GM03348 (cell line): ENCODE measurements at regions not wholly inside any gene's neighbourhood (a gene's known extent, or its start where the extent isn't known, plus 50 kb on each side); places are given as distances from the start of the nearest gene placed in this dataset.

Experiments
- DNase-seq: peaks from one replicate; pipeline ENCODE4 v3.0.0; 2012; ENCODE audit warnings: low spot score

DNA sequence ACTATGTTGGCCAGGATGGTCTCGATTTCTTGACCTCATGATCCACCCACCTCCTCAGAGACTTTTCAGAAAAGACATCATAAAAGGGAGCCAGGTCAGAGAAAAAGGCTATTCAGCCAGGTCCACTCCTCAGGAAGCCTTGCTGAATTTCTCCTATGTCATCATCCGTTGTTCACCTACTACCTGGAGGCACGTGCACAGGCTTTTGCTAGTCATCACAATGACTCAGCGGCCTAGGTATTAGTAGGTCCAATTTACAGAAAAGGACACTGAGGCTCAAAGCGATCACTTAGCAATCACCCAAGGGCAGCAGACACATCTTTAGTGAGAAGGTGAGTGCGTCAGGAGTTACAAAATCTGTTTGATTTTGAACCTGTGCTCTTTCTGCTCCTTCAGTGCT, 72.3 kb upstream of the RAD23B start:
- DNase-seq, result no peak

DNA sequence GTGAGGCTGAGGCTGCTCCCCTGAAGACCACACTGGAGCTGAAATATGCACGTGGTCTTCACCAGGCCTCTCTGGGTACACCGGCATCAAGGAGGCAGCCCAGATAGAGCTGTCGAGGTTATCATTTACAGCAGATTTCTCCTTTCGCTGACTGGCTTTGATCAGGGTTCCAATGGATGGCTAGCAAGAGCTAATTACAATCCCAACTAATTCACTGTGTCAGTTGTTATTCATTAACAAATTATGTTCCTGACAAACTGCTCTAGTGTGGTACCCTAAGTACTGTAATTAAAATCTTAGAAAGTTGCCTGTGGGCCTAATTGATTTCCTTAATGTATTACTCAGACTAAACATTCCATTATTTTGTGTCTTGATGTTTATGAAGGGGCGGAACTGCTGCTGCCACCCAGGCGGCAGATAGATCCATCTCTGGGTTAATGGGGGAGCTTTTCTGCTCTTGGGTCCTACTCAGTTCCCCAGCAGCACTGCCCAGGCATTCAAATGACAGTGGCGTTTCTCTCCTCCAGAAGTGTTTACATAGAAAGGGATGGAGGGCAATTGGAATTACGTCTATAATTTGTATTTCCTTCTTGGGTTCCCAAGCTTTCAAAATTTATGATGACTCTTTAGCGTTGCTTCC, 71.7 kb upstream of the RAD23B start:
- no peak for DNase-seq

DNA sequence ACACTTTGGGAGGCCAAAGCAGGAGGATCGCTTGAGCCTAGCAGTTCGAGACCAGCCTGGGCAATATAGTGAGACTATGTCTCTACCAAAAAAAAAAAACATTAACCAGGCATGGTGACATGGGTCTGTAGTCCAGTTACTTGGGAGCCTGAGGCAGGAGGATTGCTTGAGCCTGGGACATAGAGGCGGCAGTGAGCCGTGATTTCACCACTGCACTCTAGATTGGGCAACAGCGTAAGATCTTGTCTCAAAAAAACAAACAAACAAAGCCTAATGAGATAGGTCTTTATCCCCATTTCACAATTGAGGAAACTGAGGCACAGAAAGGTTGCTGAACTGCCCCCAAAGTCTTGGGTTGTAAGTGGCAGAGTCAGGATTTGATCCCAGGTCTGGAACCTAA, 70.5 kb upstream of the RAD23B start:
- DNase-seq, result no peak

DNA sequence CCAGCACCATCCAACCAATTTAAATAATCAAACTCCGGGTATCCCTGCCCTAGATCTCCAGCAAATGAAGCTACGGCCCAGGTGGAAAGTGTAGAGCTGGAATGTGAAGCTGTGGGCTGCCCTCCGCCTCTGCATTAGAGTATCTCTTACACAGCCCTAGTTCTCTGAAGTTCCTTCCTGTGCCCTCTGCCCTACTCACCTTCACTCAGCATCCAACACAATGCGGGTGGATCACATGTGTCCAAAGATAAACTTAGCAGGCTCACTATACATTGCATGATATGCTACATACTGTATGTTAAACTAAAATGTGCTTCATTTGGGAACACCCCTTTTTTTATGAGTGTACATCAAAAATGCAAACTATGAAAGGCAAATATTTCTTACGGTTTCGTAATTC, 70.0 kb upstream of the RAD23B start:
- DNase-seq, result no peak

DNA sequence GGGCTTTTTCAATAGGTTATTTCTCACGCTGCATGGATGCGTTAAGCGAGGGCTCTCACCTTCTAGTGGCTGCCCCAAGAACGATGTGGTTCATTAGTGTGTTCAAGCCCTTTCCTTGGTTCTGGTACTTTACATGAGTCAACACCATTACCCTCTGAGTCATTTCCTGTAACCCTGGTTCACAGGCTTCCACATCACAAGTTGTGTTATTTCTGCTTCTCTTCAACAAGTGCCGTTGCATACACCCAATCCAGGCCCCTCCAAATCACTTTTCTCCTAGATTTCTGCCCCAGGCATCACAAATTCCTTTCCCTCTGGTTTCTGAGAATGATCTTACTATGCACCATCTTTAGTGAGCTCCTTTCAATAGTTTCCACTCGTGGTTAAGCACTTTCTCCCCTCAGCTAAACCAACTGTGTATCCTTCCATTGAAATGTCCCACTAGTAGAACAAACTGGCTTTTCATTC, 69.5 kb upstream of the RAD23B start:
- peak; percentile 79 for DNase-seq

DNA sequence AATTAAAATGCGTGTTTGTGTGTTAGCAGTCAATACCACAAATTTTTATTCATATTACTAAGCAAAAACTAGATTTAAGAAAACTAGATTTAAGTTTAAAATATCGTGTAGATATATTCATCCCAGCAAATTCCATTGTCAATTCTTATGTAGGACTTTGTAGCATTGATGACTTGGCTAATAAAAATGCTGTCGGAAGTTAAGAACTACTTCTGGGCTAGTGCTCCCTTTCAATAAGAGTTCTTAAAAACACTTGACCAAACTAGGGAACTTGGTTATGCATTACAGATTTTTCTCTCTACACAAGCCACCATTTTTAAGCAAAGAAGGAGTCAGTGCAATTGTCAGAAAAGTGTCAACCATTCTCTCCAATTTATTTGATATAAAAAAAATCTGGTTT, 68.7 kb upstream of the RAD23B start:
- DNase-seq, result no peak

DNA sequence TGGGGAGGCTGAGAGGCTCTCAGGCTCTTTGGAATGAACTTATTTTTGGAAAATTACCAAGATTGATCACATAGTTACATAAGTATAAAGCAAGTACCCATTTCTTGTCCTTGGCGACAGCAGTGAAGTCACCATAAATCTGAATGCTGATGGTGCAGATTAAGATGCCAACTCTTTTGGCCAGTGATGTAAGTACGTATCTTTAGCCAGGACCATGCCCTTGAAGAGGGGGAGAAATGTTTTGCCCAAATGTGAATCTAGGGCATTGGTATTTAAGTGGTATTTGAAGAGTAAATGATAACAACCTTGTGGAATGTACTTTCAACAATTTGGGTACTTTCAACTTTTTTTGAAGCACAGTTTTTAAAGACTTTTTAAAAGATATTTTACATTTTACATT, 68.2 kb upstream of the RAD23B start:
- peak; percentile 57 for DNase-seq

DNA sequence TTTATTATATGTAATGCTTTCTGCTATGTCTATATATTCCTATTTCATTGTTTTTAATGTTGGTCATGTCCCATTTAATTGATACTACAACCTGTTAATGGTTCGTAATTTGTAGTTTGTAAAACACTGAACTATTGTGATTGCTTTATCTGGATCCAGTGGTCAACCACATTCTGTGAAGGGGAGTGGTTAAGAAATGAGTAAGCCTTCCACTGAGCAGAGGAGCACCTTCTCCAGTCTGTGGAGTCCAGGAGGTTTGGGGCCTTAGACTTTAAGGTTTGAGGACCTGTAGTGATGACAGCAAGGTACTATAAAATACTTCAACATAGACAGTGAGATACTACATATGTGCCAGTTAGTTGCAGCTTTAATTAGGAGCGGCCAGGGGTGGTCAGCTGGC, 67.7 kb upstream of the RAD23B start:
- DNase-seq, result peak; percentile 49

DNA sequence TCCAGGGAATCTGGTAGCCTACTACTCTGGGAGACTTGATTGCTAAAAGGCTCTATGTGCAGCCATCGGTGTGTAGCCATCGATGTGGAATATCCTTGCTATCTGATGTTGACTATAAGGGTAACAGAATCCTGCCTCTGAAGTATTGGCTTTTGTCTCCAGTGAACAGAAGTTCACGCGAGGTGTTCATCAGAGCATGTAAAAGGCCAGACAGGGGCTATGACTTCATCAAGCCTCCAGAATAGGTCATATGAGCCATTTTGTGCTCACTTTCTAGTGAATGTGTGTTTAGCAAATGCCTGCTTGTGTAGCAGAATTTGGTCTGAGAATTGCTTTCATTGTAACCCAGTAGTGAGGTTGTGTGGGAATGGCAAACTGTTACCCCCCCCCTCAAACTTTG, 66.8 kb upstream of the RAD23B start:
- DNase-seq, result no peak

DNA sequence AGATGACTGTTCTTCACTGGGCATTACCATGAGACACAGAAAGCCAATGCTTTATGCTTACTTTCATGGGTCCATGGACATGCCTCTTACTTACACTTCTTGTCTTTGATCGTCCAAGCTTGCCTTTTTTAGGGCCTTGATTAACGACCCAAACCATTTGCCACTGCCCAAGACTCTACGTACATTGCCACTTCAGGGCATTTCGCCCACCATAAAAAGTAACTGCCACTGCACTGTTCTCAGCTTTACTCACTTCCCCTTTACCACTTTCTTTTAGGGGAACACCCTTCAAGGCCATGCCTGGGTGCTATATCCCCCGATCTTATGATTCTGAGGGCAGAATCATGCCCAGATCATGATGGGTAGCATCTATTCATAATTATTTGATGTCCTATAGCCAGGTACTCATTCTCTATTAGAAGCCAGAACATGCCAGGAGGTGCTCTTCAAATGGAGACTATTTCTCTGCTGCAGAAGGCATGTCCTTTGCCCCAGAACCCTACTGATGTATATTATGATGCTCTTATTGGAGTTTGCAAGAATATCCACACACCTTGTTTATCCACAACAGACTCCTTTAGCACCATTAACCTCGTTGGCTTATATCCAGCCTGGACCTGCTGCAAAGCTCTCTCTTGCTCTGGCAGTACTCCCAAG, 64.1 kb upstream of the RAD23B start:
- DNase-seq, result no peak

DNA sequence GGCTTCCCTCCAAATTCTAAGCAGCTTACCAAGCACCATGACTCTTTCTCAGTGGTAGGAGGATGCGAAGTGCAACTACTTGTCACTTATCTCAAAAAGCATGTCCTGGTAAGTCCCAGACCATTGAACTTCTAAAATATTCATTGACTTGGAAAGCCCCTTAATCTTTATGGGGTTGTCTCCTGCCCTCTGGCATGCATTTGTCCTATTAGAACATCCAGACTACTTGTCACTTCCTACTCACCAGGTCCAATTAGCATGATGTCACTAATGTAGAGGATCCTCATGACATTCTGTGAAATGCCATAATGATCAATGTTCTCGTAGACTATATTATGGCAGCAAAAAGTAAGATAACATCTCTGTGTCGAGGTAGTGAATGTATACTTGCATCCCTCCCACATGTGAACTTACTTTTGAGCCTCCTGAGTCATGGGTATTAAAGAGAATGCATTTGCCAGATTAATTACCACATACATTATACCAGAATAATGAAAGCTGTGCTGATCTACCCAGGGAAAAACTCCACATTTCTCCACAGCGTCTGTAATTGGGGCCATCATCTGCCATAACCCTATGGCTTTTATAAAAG, 63.5 kb upstream of the RAD23B start:
- no peak for DNase-seq

DNA sequence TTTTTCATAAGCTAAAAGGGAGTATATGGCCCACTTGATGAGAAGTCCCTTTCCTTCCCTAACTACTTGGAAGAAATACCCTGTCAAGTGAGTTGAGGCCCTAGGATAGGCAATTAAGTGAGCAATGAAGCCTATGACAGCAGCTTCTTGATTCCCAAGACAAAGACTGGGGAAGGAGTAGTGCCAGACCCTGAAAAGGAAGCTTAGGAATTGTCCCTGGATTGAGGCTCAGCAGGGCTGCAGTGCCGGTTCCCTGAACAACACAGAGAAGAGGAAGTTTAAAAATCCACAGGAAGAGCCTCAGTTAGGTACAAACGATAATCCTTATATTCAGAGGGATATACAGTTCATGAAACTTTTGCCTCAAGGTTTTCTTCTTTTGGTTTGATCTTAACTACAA, 61.8 kb upstream of the RAD23B start:
- no peak for DNase-seq

DNA sequence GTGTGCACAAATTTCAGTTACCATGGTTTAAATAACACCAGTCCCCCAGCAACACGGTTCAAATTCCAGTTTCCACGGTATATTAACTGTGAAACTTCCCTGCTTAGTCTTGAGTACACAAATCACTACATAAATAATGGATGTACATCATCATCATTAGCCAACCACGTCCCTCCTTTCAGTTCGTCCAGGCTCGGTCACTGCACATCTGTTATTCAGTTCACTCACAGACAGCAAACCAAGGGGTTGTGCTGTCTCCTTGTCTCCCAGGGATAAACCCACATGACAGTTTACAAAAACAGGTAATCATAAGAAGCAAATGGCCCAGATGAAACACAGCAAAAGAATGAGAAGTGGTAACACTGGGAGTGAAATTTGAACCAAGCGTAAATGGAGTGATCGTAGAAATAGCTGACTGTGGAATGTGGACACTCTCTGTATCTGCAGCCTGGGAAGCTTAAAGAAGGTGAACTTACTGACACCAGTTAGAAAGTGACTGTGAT, 61.0 kb upstream of the RAD23B start:
- DNase-seq, result no peak

DNA sequence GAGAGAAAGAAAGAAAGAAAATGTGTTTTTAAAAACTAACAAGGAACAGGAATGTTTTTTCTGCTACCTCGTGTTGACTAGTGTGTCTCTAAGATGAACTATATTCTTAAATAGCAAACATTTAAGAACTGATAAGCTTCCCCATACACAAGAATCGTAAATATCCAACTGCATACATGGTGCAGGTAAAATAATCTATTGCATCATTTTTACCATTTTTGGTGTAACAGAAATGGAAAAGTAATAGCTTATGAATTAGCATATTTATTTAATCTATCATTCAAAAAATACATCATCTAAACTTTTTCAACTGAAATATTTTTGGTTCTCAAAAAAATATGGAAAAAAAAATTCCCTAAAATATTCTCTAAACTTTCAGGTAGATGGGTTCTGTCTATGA, 59.7 kb upstream of the RAD23B start:
- no peak for DNase-seq

DNA sequence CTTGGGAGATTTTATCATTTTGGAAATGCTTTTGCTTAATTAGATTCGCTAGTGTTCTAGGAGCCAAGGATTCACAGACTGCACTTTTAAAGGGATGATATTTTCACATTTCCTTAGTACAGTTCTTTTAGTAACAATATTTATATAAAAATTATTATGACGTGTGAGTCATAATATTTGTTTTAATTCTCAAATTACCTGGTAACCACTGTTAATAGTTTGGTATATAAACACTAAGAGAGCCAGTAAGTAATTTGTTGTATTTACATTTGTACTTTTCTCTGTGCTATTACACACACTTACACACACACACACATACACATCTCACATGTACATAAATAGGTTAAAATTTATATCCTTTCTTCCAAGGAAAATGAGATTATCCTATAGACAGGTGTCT, 58.8 kb upstream of the RAD23B start:
- DNase-seq, result no peak

DNA sequence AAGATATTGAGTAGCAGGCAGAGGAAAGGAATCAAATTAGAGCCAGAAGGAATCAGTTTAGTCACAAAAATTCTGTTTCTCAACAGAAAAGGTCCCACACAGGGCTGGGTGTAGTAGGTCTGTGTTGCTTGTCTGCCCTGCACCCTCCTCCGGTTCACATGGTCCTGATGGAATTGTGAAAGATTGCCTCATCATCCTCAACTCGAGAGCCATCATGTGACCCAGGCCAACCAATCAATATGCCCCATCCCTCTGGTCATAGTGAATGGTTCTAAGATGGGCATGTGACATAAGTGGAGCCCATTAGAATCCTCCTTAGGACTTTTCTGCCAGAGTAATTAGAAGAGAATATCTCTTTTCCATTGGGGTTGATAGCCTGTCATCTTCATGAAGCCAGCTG, 56.7 kb upstream of the RAD23B start:
- DNase-seq, result no peak

DNA sequence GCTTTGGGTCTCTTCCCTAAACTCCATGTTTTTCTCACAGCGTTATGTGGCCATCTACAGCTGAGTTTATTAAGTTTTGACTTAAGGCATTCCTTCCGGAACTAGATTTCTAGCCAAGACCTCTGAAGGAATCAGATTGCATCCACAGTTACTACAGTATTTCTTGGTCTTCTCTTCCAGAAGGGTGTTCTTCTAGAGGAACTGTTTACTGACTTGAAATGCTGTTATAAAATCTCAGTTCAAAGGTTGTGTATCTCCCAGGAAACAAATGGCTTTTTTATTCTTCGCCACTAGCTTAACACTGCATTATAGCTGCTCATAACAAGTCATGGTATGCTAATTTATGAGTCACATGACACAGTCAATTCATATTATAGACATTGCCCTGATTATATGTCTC, 55.3 kb upstream of the RAD23B start:
- no peak for DNase-seq

DNA sequence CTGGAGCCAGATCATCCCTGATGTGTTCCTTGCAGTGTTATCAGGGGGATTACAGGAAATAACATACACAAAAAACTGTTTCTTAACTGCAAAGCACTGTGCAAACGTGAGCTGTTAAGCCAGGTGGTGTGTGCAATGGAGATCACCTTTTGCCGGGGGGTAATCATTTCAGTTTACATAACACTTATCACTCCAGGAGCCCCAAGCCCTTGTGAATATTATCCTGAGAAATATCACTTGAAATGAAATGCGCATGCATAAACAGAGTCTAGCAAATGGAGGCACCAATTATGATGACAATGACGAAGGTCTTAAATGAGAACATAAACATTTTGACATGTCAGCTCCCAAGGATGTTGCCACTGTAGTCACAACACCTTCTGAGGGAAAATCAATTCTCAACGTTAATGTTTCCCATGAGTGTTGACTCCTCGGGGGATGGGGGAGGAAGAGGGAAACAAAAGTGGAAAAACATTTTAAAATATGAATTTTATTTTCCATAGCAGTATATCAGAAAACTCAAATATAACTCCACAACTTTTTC, 54.5 kb upstream of the RAD23B start:
- no peak for DNase-seq

DNA sequence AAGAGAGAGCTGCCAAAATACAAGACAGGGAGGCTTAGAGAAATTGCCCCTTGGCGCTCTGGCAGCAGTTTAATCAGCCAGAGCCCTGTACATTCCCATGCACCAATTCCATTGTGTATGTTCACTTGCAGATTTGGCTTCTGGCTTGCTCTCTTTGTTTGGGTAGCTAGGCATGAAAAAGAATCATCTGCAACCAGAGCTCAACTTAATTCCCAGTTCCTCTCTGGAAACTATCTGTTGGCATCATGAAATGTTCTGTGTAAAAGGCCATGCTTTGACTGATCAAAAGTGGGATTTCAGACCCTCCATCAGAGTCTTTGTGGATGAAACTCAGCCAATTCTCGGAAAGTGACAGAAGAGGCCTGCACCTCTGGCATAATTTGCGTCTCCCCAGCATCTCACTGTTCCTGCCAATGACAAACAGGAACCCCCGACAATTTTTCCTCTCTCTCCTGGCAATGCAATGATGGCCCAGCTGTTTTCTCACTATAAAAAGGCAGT, 53.8 kb upstream of the RAD23B start:
- DNase-seq, result no peak
